ENCODE measurements at regions not wholly inside any gene's neighbourhood (a gene's known extent, or its start where the extent isn't known, plus 50 kb on each side); places are given as distances from the start of the nearest gene placed in this dataset.

DNA sequence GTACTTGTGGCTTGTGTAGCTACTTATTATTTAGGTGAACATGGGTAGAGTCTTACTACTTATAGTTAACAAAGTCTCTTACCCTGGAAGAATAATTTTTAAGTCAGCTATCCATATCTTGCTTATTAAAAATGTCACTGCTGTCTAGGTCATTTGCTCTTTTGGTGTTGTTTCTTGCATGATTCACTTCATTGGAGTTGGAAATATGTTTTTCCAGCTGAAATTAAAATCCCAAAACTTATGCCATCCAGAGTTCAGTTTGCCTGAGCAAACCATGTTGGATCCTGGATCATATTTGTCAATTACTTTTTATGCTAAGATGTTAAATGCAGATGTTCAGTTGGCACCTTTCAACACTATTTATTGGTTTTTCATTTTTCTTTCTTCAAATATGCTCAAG is 421.0 kb upstream of the RBMS3 start:
- Histone ChIP-seq H3K23ac (ENCODE audit: insufficient read length) (no peak overlapping the region), H3K36me3 (ENCODE audit: control insufficient read depth in 2 of 4, insufficient read depth in 4 of 4, low read length in 3 of 4) (no peaks in the 10 kb centered on the region), H3K79me2 (ENCODE audit: control insufficient read depth in 1 of 2, insufficient read depth in 2 of 2, low read length in 2 of 2) (no peaks in the 10 kb centered on the region), H2AK5ac (ENCODE audit: low read depth, low read length) (no peak overlapping the region), H2BK20ac (ENCODE audit: low read length) (no peak overlapping the region), H4K8ac (ENCODE audit: extremely low read depth, insufficient read depth, low read length) (no peak overlapping the region), H3K4me2 (ENCODE audit: insufficient read depth in 1 of 2, low read depth in 2 of 2, low read length in 2 of 2) (no peak overlapping the region), H4K20me1 (replicated peaks in 1 of 2; ENCODE audit: control insufficient read depth in 1 of 2, insufficient read depth in 2 of 2, low read length in 2 of 2) (no peaks in the 10 kb centered on the region), H2BK15ac (ENCODE audit: low read length) (no peak overlapping the region), H3K9me3 (ENCODE audit: insufficient read depth in 2 of 2, low read depth in 1 of 2, low read length in 1 of 2) (no peaks in the 10 kb centered on the region), H2AFZ (ENCODE audit: low read length) (no peak overlapping the region), H3K23me2 (ENCODE audit: low read depth, low read length) (no peaks in the 10 kb centered on the region), H2BK120ac (replicated peaks; ENCODE audit: low read depth, low read length) (no peak overlapping the region), H3K9ac (replicated peaks in 1 of 4; ENCODE audit: extremely low read depth in 1 of 4, low read depth in 3 of 4, low read length in 3 of 4) (no peak overlapping the region), H4K5ac (ENCODE audit: insufficient read length, low read depth, low read length) (no peak overlapping the region), H3K4me3 (ENCODE audit: extremely low read depth in 1 of 4, insufficient read depth in 2 of 4, low read depth in 3 of 4, low read length in 4 of 4) (no peak overlapping the region), H3K27me3 (replicated peaks in 1 of 4; ENCODE audit: control insufficient read depth in 3 of 4, extremely low read depth in 1 of 4, insufficient read depth in 3 of 4, low read length in 3 of 4) (no peaks in the 10 kb centered on the region), H4K91ac (replicated peaks; ENCODE audit: insufficient read length, low read length) (no peak overlapping the region), H3K4ac (replicated peaks; ENCODE audit: insufficient read length, low read depth, low read length) (no peak overlapping the region), H3K79me1 (ENCODE audit: low read depth, low read length) (no peaks in the 10 kb centered on the region), H3K14ac (ENCODE audit: insufficient read length) (no peak overlapping the region), H2BK12ac (ENCODE audit: low read depth, low read length) (no peak overlapping the region), H3K56ac (replicated peaks; ENCODE audit: insufficient read length, low read depth, low read length) (no peak overlapping the region), H3K4me1 (replicated peaks in 1 of 4; ENCODE audit: control insufficient read depth in 3 of 4, insufficient read depth in 4 of 4, low read length in 3 of 4) (peaks cover 0 to 7% (median 1%) of the 10 kb centered on the region in 4 experiments; a peak in 2 of 7 replicates), H2BK5ac (ENCODE audit: low read depth, low read length) (no peak overlapping the region), H3K27ac (ENCODE audit: low read depth, low read length) (no peak overlapping the region), H3K18ac (ENCODE audit: extremely low read depth, low read length) (no peak overlapping the region)
- CTCF ChIA-PET (ENCODE audit: partially characterized antibody), result interaction anchor here (0.6 to 1.2 kb wide), 3 partner anchors 56 to 1888 kb away, joined by 3 read pairs; no protein-coding TSS in a partner anchor
- no peak for DNase-seq (ENCODE audit: low read depth in 1 of 2, low spot score in 2 of 2)
- no peak for FAIRE-seq
- POLR2A ChIA-PET (ENCODE audit: partially characterized antibody), result no interaction called here
- no peak for TF ChIP-seq ASH2L (IDR thresholded peaks at IDR 0.05; ENCODE audit: low read length)
- TF ChIP-seq KDM1A (IDR thresholded peaks at IDR 0.05; ENCODE audit: borderline replicate concordance, low read length), result no peak
- no peak for TF ChIP-seq EP300 (IDR thresholded peaks at IDR 0.05; ENCODE audit: borderline replicate concordance in 1 of 2, low read depth in 2 of 2, low read length in 2 of 2)
- TF ChIP-seq YY1 (IDR thresholded peaks at IDR 0.05; ENCODE audit: low read depth, low read length), result no peak
- no peak for TF ChIP-seq KDM5A (IDR thresholded peaks at IDR 0.05; ENCODE audit: low read length)
- TF ChIP-seq SAP30 (IDR thresholded peaks at IDR 0.05; ENCODE audit: insufficient read depth, insufficient replicate concordance, low read length), result no peak
- TF ChIP-seq CBX8 (IDR thresholded peaks at IDR 0.05; ENCODE audit: borderline replicate concordance, low read depth, low read length), result no peak
- no peak for TF ChIP-seq POU5F1 (IDR thresholded peaks at IDR 0.05; ENCODE audit: low read depth, low read length)
- no peak for TF ChIP-seq TCF12 (IDR thresholded peaks at IDR 0.05; ENCODE audit: low read depth, low read length)
- TF ChIP-seq BACH1 (IDR thresholded peaks at IDR 0.05; ENCODE audit: low read length), result no peak
- no peak for TF ChIP-seq TAF1 (IDR thresholded peaks at IDR 0.05; ENCODE audit: low read depth, low read length)
- TF ChIP-seq GABPA (IDR thresholded peaks at IDR 0.05; ENCODE audit: borderline replicate concordance, insufficient read depth, low read length), result no peak
- no peak for TF ChIP-seq HDAC2 (IDR thresholded peaks at IDR 0.05; ENCODE audit: borderline replicate concordance in 1 of 2, low read depth in 2 of 2, low read length in 2 of 2)
- no peak for TF ChIP-seq EZH2 (IDR thresholded peaks at IDR 0.05; ENCODE audit: low read depth, low read length, severe bottlenecking)
- no peak for TF ChIP-seq MAFK (IDR thresholded peaks at IDR 0.05; ENCODE audit: low read depth, low read length)
- TF ChIP-seq NANOG (IDR thresholded peaks at IDR 0.05; ENCODE audit: insufficient read depth, low read depth, low read length, poor library complexity, severe bottlenecking), result no peak

Data from H1 (cell line).